H1 (cell line): ENCODE measurements at regions not wholly inside any gene's neighbourhood (a gene's known extent, or its start where the extent isn't known, plus 50 kb on each side); places are given as distances from the start of the nearest gene placed in this dataset.

Experiments
- CTCF ChIA-PET: fragments of 300-600 bp; sonication (Branson Sonifier 250); formaldehyde crosslinking; loops from one replicate; lab custom pipeline; 2021; ENCODE audit not compliant: partially characterized antibody; lab: Charles Lee
- POLR2A ChIA-PET: fragments of 300-600 bp; sonication (Branson Sonifier 250); formaldehyde crosslinking; loops from one replicate; lab custom pipeline; 2021; ENCODE audit warnings: inconsistent platforms; ENCODE audit not compliant: partially characterized antibody; lab: Charles Lee
- DNase-seq, 2 experiments: peaks; one replicate each; pipeline versions ENCODE4 v3.0.0 to v3.0.0-alpha.2; 2010 to 2022; ENCODE audit warnings: low spot score in 2 of 2, low read depth in 1 of 2, mixed read lengths in 1 of 2
- FAIRE-seq: peaks from 2 replicates; lab custom pipeline; 2011; peaks lifted over from hg19 to GRCh38; lab: Jason Lieb, UNC
- H2AFZ ChIP-seq: 2 replicates; pipeline ENCODE4 v1.8.1; 2012; ENCODE audit warnings: low read length, inconsistent platforms
- H2AK5ac ChIP-seq: 2 replicates; pipeline ENCODE4 v1.6.1; 2013; ENCODE audit warnings: low read depth, low read length
- H2BK120ac ChIP-seq: replicated peaks from 2 replicates; pipeline ENCODE3; 2013; ENCODE audit warnings: low read depth, low read length, inconsistent platforms
- H2BK12ac ChIP-seq: 2 replicates; pipeline ENCODE4 v1.6.1; 2013; ENCODE audit warnings: low read depth, low read length
- H2BK15ac ChIP-seq: 2 replicates; pipeline ENCODE4 v1.6.1; 2013; ENCODE audit warnings: low read length
- H2BK20ac ChIP-seq: 2 replicates; pipeline ENCODE4 v1.6.1; 2013; ENCODE audit warnings: low read length
- H2BK5ac ChIP-seq: 2 replicates; pipeline ENCODE4 v1.6.1; 2013; ENCODE audit warnings: low read depth, low read length
- H3K14ac ChIP-seq: 2 replicates; pipeline ENCODE4 v1.6.1; 2013; ENCODE audit warnings: inconsistent platforms; ENCODE audit not compliant: insufficient read length
- H3K18ac ChIP-seq: 2 replicates; pipeline ENCODE4 v1.6.1; 2013; ENCODE audit warnings: low read length; ENCODE audit errors: extremely low read depth
- H3K23ac ChIP-seq: 2 replicates; pipeline ENCODE4 v1.6.1; 2013; ENCODE audit warnings: inconsistent platforms; ENCODE audit not compliant: insufficient read length
- H3K23me2 ChIP-seq: 2 replicates; pipeline ENCODE4 v1.6.1; 2013; ENCODE audit warnings: low read depth, low read length
- H3K27ac ChIP-seq: 2 replicates; pipeline ENCODE4 v1.6.1; 2011; ENCODE audit warnings: low read depth, low read length, inconsistent platforms
- H3K27me3 ChIP-seq, 4 experiments: replicated peaks in 1 of 4; 1 replicate in 1 of 4; 2 replicates in 3 of 4; pipeline versions ENCODE4 v1.6.1 to v1.8.1; 2011 to 2013; ENCODE audit warnings: low read length in 3 of 4, mild to moderate bottlenecking in 3 of 4, inconsistent platforms in 2 of 4, mixed read lengths in 2 of 4, moderate library complexity in 1 of 4; ENCODE audit not compliant: control insufficient read depth in 3 of 4, insufficient read depth in 3 of 4; ENCODE audit errors: extremely low read depth in 1 of 4
- H3K36me3 ChIP-seq, 4 experiments: 2 replicates each; pipeline versions ENCODE4 v1.6.1 to v1.8.1; 2011 to 2013; ENCODE audit warnings: mild to moderate bottlenecking in 4 of 4, low read length in 3 of 4, moderate library complexity in 2 of 4, control low read depth in 1 of 4, inconsistent platforms in 1 of 4; ENCODE audit not compliant: insufficient read depth in 4 of 4, control insufficient read depth in 2 of 4
- H3K4ac ChIP-seq: replicated peaks from 2 replicates; pipeline ENCODE3; 2013; ENCODE audit warnings: low read length, low read depth, mixed read lengths, inconsistent platforms; ENCODE audit not compliant: insufficient read length
- H3K4me1 ChIP-seq, 4 experiments: replicated peaks in 1 of 4; 1 replicate in 1 of 4; 2 replicates in 3 of 4; pipeline versions ENCODE4 v1.6.1 to v1.8.1; 2011 to 2013; ENCODE audit warnings: low read length in 3 of 4, inconsistent platforms in 2 of 4, mixed read lengths in 1 of 4; ENCODE audit not compliant: insufficient read depth in 4 of 4, control insufficient read depth in 3 of 4
- H3K4me2 ChIP-seq, 2 experiments: 2 replicates each; pipeline versions ENCODE4 v1.6.1 to v1.8.1; 2011 to 2013; ENCODE audit warnings: low read depth in 2 of 2, low read length in 2 of 2, control low read depth in 1 of 2, inconsistent platforms in 1 of 2, mild to moderate bottlenecking in 1 of 2; ENCODE audit not compliant: insufficient read depth in 1 of 2
- H3K4me3 ChIP-seq, 4 experiments: fragments of 200-600, 300-600 bp in 1 of 4; sonication (generic), shearing (Covaris generic), sonication (Bioruptor Twin) in 1 of 4; 2 replicates each; pipeline versions ENCODE4 v1.5.1 to v1.8.1; 2011 to 2016; ENCODE audit warnings: low read length in 4 of 4, low read depth in 3 of 4, control low read depth in 2 of 4, inconsistent platforms in 2 of 4, mild to moderate bottlenecking in 2 of 4, mixed read lengths in 1 of 4, moderate library complexity in 1 of 4; ENCODE audit not compliant: insufficient read depth in 2 of 4; ENCODE audit errors: extremely low read depth in 1 of 4
- H3K56ac ChIP-seq: replicated peaks from 2 replicates; pipeline ENCODE3; 2013; ENCODE audit warnings: low read depth, mild to moderate bottlenecking, mixed read lengths, low read length, inconsistent platforms; ENCODE audit not compliant: insufficient read length
- H3K79me1 ChIP-seq: 2 replicates; pipeline ENCODE4 v1.6.1; 2013; ENCODE audit warnings: low read depth, low read length, control low read depth
- H3K79me2 ChIP-seq, 2 experiments: 2 replicates each; pipeline versions ENCODE4 v1.6.1 to v1.8.1; 2012 to 2013; ENCODE audit warnings: low read length in 2 of 2, mild to moderate bottlenecking in 2 of 2, inconsistent platforms in 1 of 2; ENCODE audit not compliant: insufficient read depth in 2 of 2, control insufficient read depth in 1 of 2
- H3K9ac ChIP-seq, 4 experiments: replicated peaks in 1 of 4; 1 replicate in 1 of 4; 2 replicates in 3 of 4; pipeline versions ENCODE4 v1.6.1 to v1.8.1; 2011 to 2013; ENCODE audit warnings: low read depth in 3 of 4, low read length in 3 of 4, control low read depth in 2 of 4, mild to moderate bottlenecking in 2 of 4, moderate library complexity in 2 of 4, inconsistent platforms in 1 of 4; ENCODE audit errors: extremely low read depth in 1 of 4
- H3K9me3 ChIP-seq, 2 experiments: 2 replicates each; pipeline versions ENCODE4 v1.6.1 to v1.8.1; 2012 to 2013; ENCODE audit warnings: mild to moderate bottlenecking in 2 of 2, moderate library complexity in 2 of 2, control low read depth in 1 of 2, inconsistent platforms in 1 of 2, low read depth in 1 of 2, low read length in 1 of 2, mixed read lengths in 1 of 2; ENCODE audit not compliant: insufficient read depth in 2 of 2
- H4K20me1 ChIP-seq, 2 experiments: replicated peaks in 1 of 2; 2 replicates each; pipeline versions ENCODE3 to v1.8.1; 2011 to 2013; ENCODE audit warnings: inconsistent platforms in 2 of 2, low read length in 2 of 2, mild to moderate bottlenecking in 1 of 2; ENCODE audit not compliant: insufficient read depth in 2 of 2, control insufficient read depth in 1 of 2
- H4K5ac ChIP-seq: 2 replicates; pipeline ENCODE4 v1.6.1; 2013; ENCODE audit warnings: low read length, low read depth, mixed read lengths, inconsistent platforms; ENCODE audit not compliant: insufficient read length
- H4K8ac ChIP-seq: 2 replicates; pipeline ENCODE4 v1.8.0; 2013; ENCODE audit warnings: mild to moderate bottlenecking, moderate library complexity, low read length, inconsistent platforms; ENCODE audit not compliant: insufficient read depth; ENCODE audit errors: extremely low read depth
- H4K91ac ChIP-seq: replicated peaks from 2 replicates; pipeline ENCODE3; 2013; ENCODE audit warnings: low read length, mixed read lengths, inconsistent platforms; ENCODE audit not compliant: insufficient read length
- ATF2 ChIP-seq: IDR thresholded peaks from 2 replicates; pipeline ENCODE4 v1.6.1; 2012; ENCODE audit warnings: low read length, inconsistent platforms
- BRCA1 ChIP-seq: IDR thresholded peaks from 2 replicates; pipeline ENCODE4 v1.6.1; 2012; ENCODE audit warnings: low read depth, low read length, improper control_type of control experiment
- CBX5 ChIP-seq: fragments of 300-800, 300-1000 bp; sonication (generic); IDR thresholded peaks from 2 replicates; pipeline ENCODE4 v1.7.1; 2016; ENCODE audit warnings: antibody characterized with exemption, low read length, low read depth
- EP300 ChIP-seq, 2 experiments: IDR thresholded peaks; 1 replicate in 1 of 2; 2 replicates in 1 of 2; pipeline ENCODE4 v1.6.1; 2011 to 2012; ENCODE audit warnings: low read depth in 2 of 2, low read length in 2 of 2, mild to moderate bottlenecking in 2 of 2, borderline replicate concordance in 1 of 2, inconsistent platforms in 1 of 2, moderate library complexity in 1 of 2
- JUN ChIP-seq: IDR thresholded peaks from 2 replicates; pipeline ENCODE4 v1.6.1; 2011; ENCODE audit warnings: low read depth, mild to moderate bottlenecking, improper control_type of control experiment, low read length
- JUND ChIP-seq: IDR thresholded peaks from 2 replicates; pipeline ENCODE4 v1.6.1; 2011; ENCODE audit warnings: mild to moderate bottlenecking, improper control_type of control experiment, low read length
- KDM1A ChIP-seq: fragments of 200-600, 300-600 bp; sonication (generic); IDR thresholded peaks from 2 replicates; pipeline ENCODE4 v1.7.1; 2016; ENCODE audit warnings: mild to moderate bottlenecking, low read length, borderline replicate concordance
- RFX5 ChIP-seq: IDR thresholded peaks from 2 replicates; pipeline ENCODE4 v1.6.1; 2011; ENCODE audit warnings: low read depth, low read length, improper control_type of control experiment, borderline replicate concordance
- SIX5 ChIP-seq: IDR thresholded peaks from 2 replicates; pipeline ENCODE4 v1.6.1; 2011; ENCODE audit warnings: mild to moderate bottlenecking, low read depth, low read length
- TBP ChIP-seq: IDR thresholded peaks from 2 replicates; pipeline ENCODE4 v1.6.1; 2011; ENCODE audit warnings: low read depth, low read length, improper control_type of control experiment
- TCF12 ChIP-seq: IDR thresholded peaks from 2 replicates; pipeline ENCODE4 v1.6.1; 2011; ENCODE audit warnings: low read depth, mild to moderate bottlenecking, low read length
- WGBS, 2 experiments: shearing (Covaris generic) in 1 of 2; methylation state at CpG; one replicate each; pipeline versions ENCODE4 v1.1.6 to v1.1.7; 2013 to 2015; ENCODE audit warnings: low lambda C conversion rate in 2 of 2, mixed read lengths in 2 of 2, inconsistent platforms in 1 of 2, low coverage in 1 of 2, missing lambda C conversion rate in 1 of 2; ENCODE audit not compliant: insufficient replicate concordance in 2 of 2, insufficient coverage in 1 of 2, insufficient read length in 1 of 2; ENCODE audit errors: extremely low coverage in 1 of 2, missing lambda C conversion rate in 1 of 2; 5-methylcytosine and 5-hydroxymethylcytosine counted together

- ChIA-PET CTCF (no interaction called here), POLR2A (interaction anchor here (1.0 kb wide), 1 partner anchor 12 kb away, joined by 3 read pairs; no protein-coding TSS in a partner anchor)
- H3K56ac ChIP-seq = no peak overlapping the region
- 0 out of 7 replicates have a peak, but pooled peaks cover 0 to 2% (median 0%) of the 10 kb centered on the region in 4 experiments for H3K4me1 ChIP-seq
- no peak overlapping the region for H2BK12ac ChIP-seq
- no peak overlapping the region for H3K23ac ChIP-seq
- no peak for DNase-seq
- H3K4me3 ChIP-seq = no peak overlapping the region
- no peak overlapping the region for H4K91ac ChIP-seq
- no peak overlapping the region for H3K27ac ChIP-seq
- no peak for FAIRE-seq
- no peaks in the 10 kb centered on the region for H3K9me3 ChIP-seq
- H4K20me1 ChIP-seq = no peaks in the 10 kb centered on the region
- H4K8ac ChIP-seq = no peak overlapping the region
- H2AK5ac ChIP-seq = no peak overlapping the region
- no peak overlapping the region for H2BK20ac ChIP-seq
- H3K27me3 ChIP-seq = no peaks in the 10 kb centered on the region
- WGBS, 2 experiments = 86% methylated on average over 7 of the region's 7 CpGs; no CpG with 5 or more reads in 1 of the 2 experiments
- no peaks in the 10 kb centered on the region for H3K79me1 ChIP-seq
- no peak overlapping the region for H3K4ac ChIP-seq
- no peak overlapping the region for H3K4me2 ChIP-seq
- H4K5ac ChIP-seq = no peak overlapping the region
- no peak overlapping the region for H2BK5ac ChIP-seq
- H2AFZ ChIP-seq = no peak overlapping the region; the same call in 1 of the 2 replicates
- H3K9ac ChIP-seq = no peak overlapping the region
- H3K14ac ChIP-seq = no peak overlapping the region
- no peaks in the 10 kb centered on the region for H3K79me2 ChIP-seq
- H3K18ac ChIP-seq = no peak overlapping the region
- no peaks in the 10 kb centered on the region for H3K36me3 ChIP-seq
- H2BK120ac ChIP-seq = no peak overlapping the region
- no peaks in the 10 kb centered on the region for H3K23me2 ChIP-seq
- H2BK15ac ChIP-seq = no peak overlapping the region
- TF ChIP-seq KDM1A (no peak), SIX5 (no peak), JUN (no peak), CBX5 (no peak), EP300 (IDR thresholded peaks at IDR 0.05; ENCODE audit: borderline replicate concordance in 1 of 2, low read depth in 2 of 2, low read length in 2 of 2) (no peak), JUND (no peak), TBP (no peak), TCF12 (no peak), ATF2 (no peak), RFX5 (no peak), BRCA1 (no peak)
These were observed 121.6 kb downstream of the PHLDA1 start for GRCh38 chr12:75909714-75910656.
